ENCODE measurements at regions not wholly inside any gene's neighbourhood (a gene's known extent, or its start where the extent isn't known, plus 50 kb on each side); places are given as distances from the start of the nearest gene placed in this dataset.
"Not testable (repeated sequence)": the region's sequence is repeated elsewhere in the genome, so short reads cannot be mapped to it uniquely, and the experiment has no call there.

GRCh38 chr12:19804737-19805136, 365.4 kb downstream of the AEBP2 start:
- in situ Hi-C loops (cut with MboI; ENCODE audit: low sequenced_read_pairs, unreplicated experiment), result no loop called here
- no peak for DNase-seq (ENCODE audit: low spot score)

GRCh38 chr12:19808371-19808770, 369.1 kb downstream of the AEBP2 start:
- in situ Hi-C loops (cut with MboI; ENCODE audit: low sequenced_read_pairs, unreplicated experiment), result no loop called here
- TF ChIP-seq CTCF (IDR thresholded peaks at IDR 0.05; ENCODE audit: borderline replicate concordance, control extremely low read depth, extremely low read depth, insufficient read depth, missing control alignments), result no peak

More at GRCh38 chr12:19804737-19805136, 365.4 kb downstream of the AEBP2 start:
- no peak for TF ChIP-seq CTCF (IDR thresholded peaks at IDR 0.05; ENCODE audit: borderline replicate concordance, control extremely low read depth, extremely low read depth, insufficient read depth, missing control alignments)

GRCh38 chr12:19810213-19810612, 370.9 kb downstream of the AEBP2 start:
- in situ Hi-C loops (cut with MboI; ENCODE audit: low sequenced_read_pairs, unreplicated experiment), result no loop called here
- DNase-seq (ENCODE audit: low spot score), result no peak
- no peak for TF ChIP-seq CTCF (IDR thresholded peaks at IDR 0.05; ENCODE audit: borderline replicate concordance, control extremely low read depth, extremely low read depth, insufficient read depth, missing control alignments)

More at GRCh38 chr12:19808371-19808770, 369.1 kb downstream of the AEBP2 start:
- DNase-seq (ENCODE audit: low spot score), result no peak

- in situ Hi-C loops (cut with MboI; ENCODE audit: low sequenced_read_pairs, unreplicated experiment), result no loop called here
- DNase-seq (ENCODE audit: low spot score), result no peak
- TF ChIP-seq CTCF (IDR thresholded peaks at IDR 0.05; ENCODE audit: borderline replicate concordance, control extremely low read depth, extremely low read depth, insufficient read depth, missing control alignments), result no peak
Measured at GRCh38 chr12:19811922-19812321, 372.6 kb downstream of the AEBP2 start.

- no peak for DNase-seq (ENCODE audit: low spot score)
- in situ Hi-C loops (cut with MboI; ENCODE audit: low sequenced_read_pairs, unreplicated experiment), result no loop called here
- no peak for TF ChIP-seq CTCF (IDR thresholded peaks at IDR 0.05; ENCODE audit: borderline replicate concordance, control extremely low read depth, extremely low read depth, insufficient read depth, missing control alignments)
Measured at GRCh38 chr12:19819231-19819630, 379.9 kb downstream of the AEBP2 start.

- in situ Hi-C loops (cut with MboI; ENCODE audit: low sequenced_read_pairs, unreplicated experiment), result no loop called here
- DNase-seq (ENCODE audit: low spot score), result no peak
- no peak for TF ChIP-seq CTCF (IDR thresholded peaks at IDR 0.05; ENCODE audit: borderline replicate concordance, control extremely low read depth, extremely low read depth, insufficient read depth, missing control alignments)
Measured at GRCh38 chr12:19822476-19822875, 383.2 kb downstream of the AEBP2 start.

GRCh38 chr12:19823326-19823725, 384.0 kb downstream of the AEBP2 start:
- DNase-seq (ENCODE audit: low spot score); in situ Hi-C loops (cut with MboI; ENCODE audit: low sequenced_read_pairs, unreplicated experiment): not testable (repeated sequence)
